H9 (cell line): ENCODE measurements at regions not wholly inside any gene's neighbourhood (a gene's known extent, or its start where the extent isn't known, plus 50 kb on each side); places are given as distances from the start of the nearest gene placed in this dataset.

ENCODE experiments used
- DNase-seq: peaks from one replicate; pipeline ENCODE4 v3.0.0-alpha.2; 2017
- H2AFZ ChIP-seq: one replicate; pipeline ENCODE4 v1.6.1; 2013; ENCODE audit warnings: mild to moderate bottlenecking, low read length, control low read depth, moderate library complexity
- H2AK5ac ChIP-seq: 2 replicates; pipeline ENCODE4 v1.6.1; 2013; ENCODE audit warnings: low read length, control low read depth, mixed read lengths; ENCODE audit not compliant: insufficient read length
- H2BK120ac ChIP-seq: one replicate; pipeline ENCODE4 v1.6.1; 2013; ENCODE audit warnings: low read depth, mild to moderate bottlenecking, low read length, control low read depth, inconsistent platforms; ENCODE audit not compliant: poor library complexity, severe bottlenecking
- H2BK12ac ChIP-seq: 2 replicates; pipeline ENCODE4 v1.6.1; 2013; ENCODE audit warnings: low read length, control low read depth, mixed read lengths, low read depth; ENCODE audit not compliant: insufficient read length
- H2BK15ac ChIP-seq: 2 replicates; pipeline ENCODE4 v1.6.1; 2013; ENCODE audit warnings: low read depth, low read length, control low read depth
- H2BK20ac ChIP-seq: one replicate; pipeline ENCODE4 v1.6.1; 2013; ENCODE audit warnings: low read depth, mild to moderate bottlenecking, low read length, control low read depth, inconsistent platforms; ENCODE audit not compliant: poor library complexity, severe bottlenecking
- H2BK5ac ChIP-seq: 2 replicates; pipeline ENCODE4 v1.6.1; 2013; ENCODE audit warnings: low read length, control low read depth, mixed read lengths; ENCODE audit not compliant: insufficient read length
- H3K14ac ChIP-seq: 2 replicates; pipeline ENCODE4 v1.6.1; 2013; ENCODE audit warnings: low read length, control low read depth; ENCODE audit not compliant: insufficient read depth
- H3K18ac ChIP-seq: 2 replicates; pipeline ENCODE4 v1.6.1; 2013; ENCODE audit warnings: low read depth, mild to moderate bottlenecking, mixed read lengths, low read length, control low read depth; ENCODE audit not compliant: insufficient read length
- H3K23ac ChIP-seq: 2 replicates; pipeline ENCODE4 v1.6.1; 2013; ENCODE audit warnings: low read length, control low read depth, mixed read lengths, low read depth; ENCODE audit not compliant: insufficient read length
- H3K23me2 ChIP-seq: 2 replicates; pipeline ENCODE4 v1.6.1; 2013; ENCODE audit warnings: low read depth, mild to moderate bottlenecking, mixed read lengths, low read length, control low read depth; ENCODE audit not compliant: insufficient read length, poor library complexity, severe bottlenecking
- H3K27ac ChIP-seq: 2 replicates; pipeline ENCODE4 v1.5.1; 2013; ENCODE audit warnings: low read length, control low read depth, mixed read lengths, low read depth; ENCODE audit not compliant: insufficient read length
- H3K27me3 ChIP-seq: 2 replicates; pipeline ENCODE4 v1.6.1; 2013; ENCODE audit warnings: low read length, control low read depth, inconsistent platforms; ENCODE audit not compliant: insufficient read depth
- H3K4ac ChIP-seq: 2 replicates; pipeline ENCODE4 v1.6.1; 2013; ENCODE audit warnings: low read depth, mild to moderate bottlenecking, control low read depth, inconsistent platforms, low read length, moderate library complexity
- H3K4me1 ChIP-seq: 2 replicates; pipeline ENCODE4 v1.6.1; 2013; ENCODE audit warnings: low read length, control low read depth, inconsistent platforms; ENCODE audit not compliant: insufficient read depth
- H3K4me2 ChIP-seq: 2 replicates; pipeline ENCODE4 v1.6.1; 2013; ENCODE audit warnings: low read length, control low read depth, mixed read lengths; ENCODE audit not compliant: insufficient read length, insufficient read depth
- H3K56ac ChIP-seq: 2 replicates; pipeline ENCODE4 v1.6.1; 2013; ENCODE audit warnings: low read depth, mild to moderate bottlenecking, mixed read lengths, low read length, control low read depth; ENCODE audit not compliant: insufficient read length
- H3K79me1 ChIP-seq: 2 replicates; pipeline ENCODE4 v1.6.1; 2013; ENCODE audit warnings: low read depth, mild to moderate bottlenecking, moderate library complexity, low read length, control low read depth, inconsistent platforms; ENCODE audit not compliant: insufficient read depth, poor library complexity, severe bottlenecking
- H3K79me2 ChIP-seq: 2 replicates; pipeline ENCODE4 v1.6.1; 2013; ENCODE audit warnings: low read length, control low read depth, inconsistent platforms; ENCODE audit not compliant: insufficient read depth
- H3K9ac ChIP-seq: 2 replicates; pipeline ENCODE4 v1.6.1; 2013; ENCODE audit warnings: low read length, control low read depth, mixed read lengths; ENCODE audit not compliant: insufficient read length; ENCODE audit errors: extremely low read depth
- H3K9me3 ChIP-seq: one replicate; pipeline ENCODE4 v1.6.1; 2013; ENCODE audit warnings: low read depth, low read length, inconsistent platforms; ENCODE audit not compliant: control insufficient read depth
- H3T11ph ChIP-seq: one replicate; pipeline ENCODE4 v1.6.1; 2013; ENCODE audit warnings: mild to moderate bottlenecking, low read length, control low read depth, inconsistent platforms
- H4K20me1 ChIP-seq: one replicate; pipeline ENCODE4 v1.6.1; 2013; ENCODE audit not compliant: control insufficient read depth, insufficient read length, insufficient read depth
- H4K5ac ChIP-seq: 2 replicates; pipeline ENCODE4 v1.6.1; 2013; ENCODE audit warnings: low read depth, mild to moderate bottlenecking, mixed read lengths, low read length, control low read depth; ENCODE audit not compliant: insufficient read length
- H4K8ac ChIP-seq: replicated peaks from 2 replicates; pipeline ENCODE4 v1.6.1; 2013; ENCODE audit warnings: low read length, control low read depth, mixed read lengths, low read depth; ENCODE audit not compliant: insufficient read length
- H4K91ac ChIP-seq: 2 replicates; pipeline ENCODE4 v1.6.1; 2013; ENCODE audit warnings: low read depth, mild to moderate bottlenecking, moderate library complexity, mixed read lengths, low read length, control low read depth; ENCODE audit not compliant: insufficient read length
- H3K27ac Mint-ChIP-seq, 3 experiments: 2 replicates in 2 of 3; 3 replicates in 1 of 3; pipeline ENCODE4 v1.8.0; 2020 to 2021; ENCODE audit warnings: mixed read lengths in 3 of 3, mild to moderate bottlenecking in 1 of 3, moderate library complexity in 1 of 3
- H3K27me3 Mint-ChIP-seq: 2 replicates; pipeline ENCODE4 v1.8.0; 2021; ENCODE audit warnings: low read depth, mild to moderate bottlenecking, moderate library complexity, mixed read lengths
- H3K36me3 Mint-ChIP-seq, 3 experiments: 2 replicates in 2 of 3; 3 replicates in 1 of 3; pipeline ENCODE4 v1.8.0; 2020 to 2021; ENCODE audit warnings: low read depth in 3 of 3, mixed read lengths in 3 of 3; ENCODE audit not compliant: insufficient read depth in 1 of 3
- H3K4me1 Mint-ChIP-seq, 2 experiments: 2 replicates each; pipeline ENCODE4 v1.8.0; 2020; ENCODE audit warnings: mixed read lengths in 2 of 2
- H3K4me3 Mint-ChIP-seq, 2 experiments: 2 replicates in 1 of 2; 3 replicates in 1 of 2; pipeline ENCODE4 v1.8.0; 2020 to 2021; ENCODE audit warnings: mild to moderate bottlenecking in 2 of 2, mixed read lengths in 2 of 2, moderate library complexity in 1 of 2
- H3K9me3 Mint-ChIP-seq, 2 experiments: 2 replicates in 1 of 2; 3 replicates in 1 of 2; pipeline ENCODE4 v1.8.0; 2020; ENCODE audit warnings: mild to moderate bottlenecking in 2 of 2, mixed read lengths in 2 of 2, moderate library complexity in 1 of 2
- CTCF ChIP-seq: fragments of 200-600 bp; sonication (generic); conservative IDR thresholded peaks from 3 replicates; pipeline ENCODE4 v1.8.0; 2021; ENCODE audit warnings: antibody characterized with exemption, mild to moderate bottlenecking
- WGBS: extraction: QIAGEN DNeasy Blood & Tissue Kit; methylation state at CpG from one replicate; pipeline ENCODE4 v1.1.7; 2013; ENCODE audit warnings: missing lambda C conversion rate, low lambda C conversion rate, mixed read lengths; ENCODE audit not compliant: insufficient read length; ENCODE audit errors: extremely low coverage; 5-methylcytosine and 5-hydroxymethylcytosine counted together

- TF ChIP-seq CTCF: no peak
- Histone ChIP-seq H3K23ac (no peak overlapping the region), H3K27ac (no peak overlapping the region), H2AFZ (no peak overlapping the region), H3K56ac (no peak overlapping the region), H3K18ac (no peak overlapping the region), H3T11ph (no peak overlapping the region), H3K9ac (no peak overlapping the region), H2AK5ac (no peak overlapping the region), H4K20me1 (no peaks in the 10 kb centered on the region), H3K27me3 (no peaks in the 10 kb centered on the region), H3K79me1 (no peaks in the 10 kb centered on the region), H3K9me3 (no peaks in the 10 kb centered on the region), H4K91ac (no peak overlapping the region), H2BK20ac (no peak overlapping the region), H3K4ac (no peak overlapping the region), H2BK12ac (no peak overlapping the region), H3K4me2 (no peak overlapping the region), H3K4me1 (no peaks in the 10 kb centered on the region), H3K79me2 (no peaks in the 10 kb centered on the region), H3K23me2 (no peaks in the 10 kb centered on the region), H3K14ac (no peak overlapping the region), H2BK15ac (no peak overlapping the region), H2BK5ac (no peak overlapping the region), H2BK120ac (no peak overlapping the region), H4K5ac (no peak overlapping the region), H4K8ac (no peak overlapping the region)
- Mint-ChIP-seq H3K27me3 (no peaks in the 10 kb centered on the region), H3K9me3 (peaks cover 5% of the 10 kb centered on the region in 2 experiments; a peak in 3 of 5 replicates), H3K36me3 (peaks cover 0 to 4% (median 4%) of the 10 kb centered on the region in 3 experiments; a peak in 2 of 7 replicates), H3K27ac (no peak overlapping the region), H3K4me1 (no peaks in the 10 kb centered on the region), H3K4me3 (no peak overlapping the region)
- WGBS: no CpG with 5 or more reads among the region's 1 CpG
- no peak for DNase-seq
Observed at GRCh38 chr6:140992678-140993077, 1140.0 kb upstream of the GJE1 start.
